GM21360 (cell line): ENCODE measurements at regions not wholly inside any gene's neighbourhood (a gene's known extent, or its start where the extent isn't known, plus 50 kb on each side); places are given as distances from the start of the nearest gene placed in this dataset.

ENCODE experiments used
- ATAC-seq: cut with Tn5 transposase; IDR thresholded peaks from one replicate; pipeline ENCODE4 v1.9.1; 2021; ENCODE audit warnings: mild to moderate bottlenecking, moderate library complexity; ENCODE audit not compliant: unreplicated experiment

GRCh38 chr3:6521369-6522113 is 339.4 kb upstream of the GRM7 start:
- no peak for ATAC-seq

GRCh38 chr3:6522191-6522590 is 338.7 kb upstream of the GRM7 start:
- ATAC-seq: no peak

- no peak for ATAC-seq
These were observed 337.9 kb upstream of the GRM7 start for GRCh38 chr3:6523043-6523442.

DNA sequence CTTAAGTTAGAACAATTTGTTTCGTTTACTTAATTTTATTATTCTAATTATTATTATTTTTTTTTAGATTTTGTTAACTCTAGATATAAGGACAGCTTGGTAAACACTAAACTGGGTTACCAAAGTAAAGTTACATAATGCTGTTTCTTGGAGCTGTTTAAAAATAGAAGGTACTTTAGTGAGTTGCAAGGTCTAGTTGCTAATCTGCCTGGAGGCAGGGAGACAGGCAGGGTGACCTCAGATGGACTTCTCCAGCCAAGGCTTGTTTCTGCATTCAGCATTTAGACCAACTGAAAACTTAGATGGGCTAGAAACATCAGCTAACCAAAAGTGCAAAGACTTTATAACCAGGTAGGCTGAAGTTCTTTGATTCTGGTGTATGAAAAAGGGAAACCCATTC is 336.4 kb upstream of the GRM7 start:
- ATAC-seq: no peak

DNA sequence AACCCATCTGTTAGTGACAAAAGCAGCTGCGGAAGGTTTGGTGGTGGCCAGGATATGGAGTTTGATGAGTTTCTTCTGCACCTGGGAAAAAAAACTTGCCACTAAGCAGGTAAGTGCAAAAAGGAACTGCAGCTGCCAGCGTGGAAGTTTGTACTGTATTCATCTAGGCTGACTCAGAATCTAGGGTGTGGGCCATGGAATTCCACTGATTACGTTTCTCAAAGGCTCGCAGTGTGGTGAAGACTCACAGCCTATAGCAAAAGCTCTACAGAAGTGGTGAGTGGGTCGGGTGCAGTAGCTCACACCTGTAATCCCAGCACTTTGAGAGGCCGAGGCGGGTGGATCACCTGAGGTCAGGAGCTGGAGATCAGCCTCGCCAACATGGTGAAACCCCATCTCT is 334.6 kb upstream of the GRM7 start:
- ATAC-seq: no peak

DNA sequence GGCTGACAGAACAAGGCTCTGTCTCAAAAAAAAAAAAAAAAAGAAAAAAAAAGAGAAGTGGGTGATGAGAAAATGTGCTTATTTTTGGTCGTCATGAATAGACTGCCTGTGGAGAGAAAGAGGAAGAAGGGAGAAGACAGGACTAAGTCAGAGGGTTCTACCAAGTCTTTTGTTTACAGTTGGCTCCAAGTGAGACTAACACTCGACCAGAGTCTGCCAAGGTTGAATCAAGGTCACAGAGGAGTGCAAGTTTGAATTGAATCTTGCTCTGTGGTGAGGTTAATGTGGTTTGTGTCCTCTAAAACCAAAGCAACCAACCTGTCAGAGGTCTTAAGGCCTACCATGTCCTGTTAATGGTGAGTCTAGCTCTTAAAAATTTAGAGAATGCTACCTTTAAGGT is 334.1 kb upstream of the GRM7 start:
- no peak for ATAC-seq

GRCh38 chr3:6528951-6529350 is 332.0 kb upstream of the GRM7 start:
- ATAC-seq: no peak

DNA sequence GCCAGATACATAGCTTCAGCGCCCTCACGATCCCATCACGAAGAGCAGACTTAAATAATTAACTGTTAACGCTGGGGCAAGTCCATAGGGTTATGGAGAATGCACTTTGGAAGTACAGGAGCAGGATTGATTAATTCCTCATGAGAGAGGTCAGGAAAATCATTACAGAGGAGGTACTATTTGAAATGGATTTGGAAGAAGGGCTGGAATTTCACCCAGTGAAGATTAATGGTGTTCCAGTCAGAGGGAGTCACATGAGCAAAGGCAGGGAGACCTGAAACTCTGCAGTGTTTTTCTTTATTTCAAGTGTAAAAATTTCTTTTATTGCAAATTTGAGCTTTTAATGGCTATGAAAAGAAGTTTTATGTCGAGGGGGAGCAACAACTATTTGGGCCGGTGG is 329.8 kb upstream of the GRM7 start:
- ATAC-seq: no peak

DNA sequence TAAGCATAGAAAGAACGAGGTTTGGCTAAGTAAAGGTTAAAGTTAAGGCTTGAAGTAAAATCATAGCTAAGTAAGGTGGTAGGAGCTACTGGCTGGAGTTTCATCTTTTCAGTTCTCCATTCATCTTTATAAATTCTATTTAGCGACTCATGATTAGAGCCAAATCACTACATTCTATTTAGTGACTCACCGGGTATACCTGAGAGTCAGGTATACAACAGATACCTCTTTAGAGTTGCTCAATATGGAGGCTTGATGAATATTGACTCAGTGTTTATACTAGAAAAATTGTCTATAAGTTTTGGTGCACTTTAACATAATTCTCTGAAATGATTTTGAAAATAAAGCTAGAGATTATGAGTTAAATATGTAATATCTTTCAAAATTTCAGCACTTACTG is 328.8 kb upstream of the GRM7 start:
- ATAC-seq: no peak

- ATAC-seq: no peak
These were observed 319.9 kb upstream of the GRM7 start for GRCh38 chr3:6540981-6541380.

DNA sequence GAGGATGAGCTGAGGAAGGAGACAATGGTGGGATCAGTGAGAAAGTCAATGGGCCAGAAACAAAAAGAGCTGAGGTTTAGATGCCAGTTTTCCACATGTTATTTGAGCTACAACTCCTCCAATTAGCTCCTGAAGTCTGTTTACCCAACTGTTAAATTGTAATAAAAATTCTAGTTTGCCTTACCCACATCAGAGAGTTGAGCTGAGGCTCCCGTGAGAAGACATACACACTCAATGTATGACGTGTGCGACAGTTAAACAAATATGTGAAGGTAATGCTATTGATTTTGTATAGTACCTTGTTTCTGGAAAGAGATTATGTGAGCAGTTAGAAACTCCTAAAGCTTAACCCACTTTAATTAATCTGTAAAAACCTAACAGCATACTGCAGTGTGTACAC is 318.1 kb upstream of the GRM7 start:
- ATAC-seq: no peak

DNA sequence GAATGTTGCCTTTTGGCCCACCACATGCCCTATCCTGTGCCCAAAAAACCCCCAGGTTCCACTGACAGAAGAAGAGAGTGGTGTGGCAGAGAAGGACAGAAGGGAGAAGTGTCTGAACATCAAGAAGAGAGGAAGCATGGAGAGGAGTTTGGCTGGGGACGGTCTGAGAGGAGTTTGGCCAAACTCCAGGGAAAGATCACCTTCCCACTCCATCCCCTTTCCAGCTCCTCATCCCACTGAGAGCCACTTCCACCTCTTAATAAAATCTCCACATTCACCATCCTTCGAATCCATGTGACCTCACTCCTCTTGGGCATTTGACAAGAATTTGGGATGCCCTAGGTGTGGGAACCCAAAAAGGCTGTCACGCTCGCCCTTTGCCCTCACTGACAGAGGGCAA is 311.6 kb upstream of the GRM7 start:
- ATAC-seq: no peak

DNA sequence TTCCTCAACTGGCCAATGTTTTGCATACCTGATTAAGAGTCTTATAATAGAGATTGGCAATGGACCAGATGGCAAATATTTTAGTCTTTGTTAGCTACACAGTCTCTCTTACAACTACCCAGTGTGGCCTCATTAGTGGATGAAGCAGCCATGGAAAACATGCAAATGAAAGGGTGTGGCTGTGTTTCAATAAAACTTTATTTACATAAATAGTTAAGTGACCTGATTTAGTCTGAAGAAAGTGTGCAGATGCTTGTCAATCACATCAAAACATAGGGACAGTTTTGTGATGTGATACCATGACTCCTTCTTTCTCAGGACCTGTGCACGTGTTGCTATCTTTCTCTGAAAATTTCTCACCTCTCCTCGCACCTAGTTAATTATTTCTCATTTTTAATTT is 309.8 kb upstream of the GRM7 start:
- ATAC-seq: no peak

- ATAC-seq: no peak
These were observed 300.7 kb upstream of the GRM7 start for GRCh38 chr3:6560259-6560658.

- ATAC-seq: no peak
These were observed 293.7 kb upstream of the GRM7 start for GRCh38 chr3:6567241-6567640.

GRCh38 chr3:6568999-6569493 is 291.9 kb upstream of the GRM7 start:
- no peak for ATAC-seq

GRCh38 chr3:6571448-6571847 is 289.5 kb upstream of the GRM7 start:
- no peak for ATAC-seq

DNA sequence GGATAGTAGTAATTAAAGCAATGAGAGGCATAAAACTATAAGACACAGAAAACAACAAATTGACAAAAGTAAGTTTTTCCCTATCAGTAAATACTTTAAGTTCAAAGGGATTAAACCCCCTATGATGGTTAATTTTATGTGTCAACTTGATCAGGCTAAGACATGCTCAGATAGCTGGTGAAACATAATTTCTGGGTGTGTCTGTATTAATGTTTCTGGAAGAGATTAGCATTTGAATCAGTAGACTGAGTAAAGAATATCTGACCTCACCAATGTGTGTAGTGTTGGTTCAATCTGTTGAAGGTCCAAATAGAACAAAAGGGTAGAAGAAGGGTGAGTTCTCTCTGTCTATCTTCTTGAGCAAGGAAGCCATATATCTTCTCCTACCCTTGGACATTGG is 283.3 kb upstream of the GRM7 start:
- no peak for ATAC-seq

- ATAC-seq: no peak
These were observed 282.4 kb upstream of the GRM7 start for GRCh38 chr3:6578526-6578925.

DNA sequence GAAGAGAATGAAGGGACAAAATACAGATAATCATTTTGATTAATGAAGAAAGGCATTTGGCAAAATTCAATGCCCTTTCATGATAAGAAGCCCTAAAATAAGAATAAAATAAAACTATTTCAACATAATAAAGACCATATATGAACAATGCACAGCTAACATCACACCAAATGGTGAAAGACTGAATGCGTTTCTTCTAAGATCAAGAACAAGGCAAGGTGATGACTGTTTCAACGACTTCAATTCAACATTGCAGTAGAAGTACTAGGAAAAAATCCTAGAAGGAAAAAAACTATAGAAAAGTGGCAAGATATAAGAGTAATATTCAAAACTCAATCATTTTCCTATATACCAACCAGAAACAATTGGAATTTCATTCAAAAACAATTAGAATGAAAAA is 280.1 kb upstream of the GRM7 start:
- ATAC-seq: no peak

DNA sequence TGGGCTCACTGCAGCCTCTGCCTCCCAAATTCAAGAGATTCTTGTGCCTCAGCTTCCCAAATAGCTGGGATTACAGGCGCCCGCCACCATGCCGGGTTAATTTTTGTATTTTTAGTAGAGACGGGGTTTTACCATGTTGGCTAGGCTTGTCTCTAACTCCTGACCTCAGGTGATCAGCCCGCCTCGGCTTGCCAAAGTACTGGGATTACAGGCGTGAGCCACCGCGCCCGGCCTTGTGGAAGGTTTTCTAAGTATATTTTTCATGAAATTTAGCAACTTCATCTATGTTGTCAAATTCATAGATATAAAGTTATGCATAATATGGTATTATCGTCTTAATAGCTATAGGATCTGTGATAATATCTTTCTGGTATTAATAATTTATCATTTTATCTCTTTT is 275.6 kb upstream of the GRM7 start:
- ATAC-seq: no peak

- ATAC-seq: no peak
These were observed 260.7 kb upstream of the GRM7 start for GRCh38 chr3:6600237-6600636.

DNA sequence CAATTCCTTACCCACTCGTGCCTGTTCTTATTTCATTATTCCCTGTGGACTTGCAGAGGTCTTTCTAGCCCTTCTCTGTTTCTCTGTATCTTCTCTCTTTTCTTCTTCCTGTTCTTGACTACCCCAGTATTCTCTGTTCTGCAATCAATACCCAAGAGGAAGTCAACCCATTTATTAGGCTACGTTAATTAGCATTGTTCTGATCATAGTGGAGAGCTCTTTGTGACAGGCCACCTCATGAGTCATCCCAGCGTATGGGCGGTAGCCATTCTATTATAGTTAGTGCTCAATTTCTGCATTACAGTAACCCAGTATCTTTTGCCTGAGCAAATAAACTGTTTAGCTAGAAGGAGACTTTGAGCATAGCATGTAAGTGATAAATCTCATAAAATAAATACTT is 259.5 kb upstream of the GRM7 start:
- ATAC-seq: no peak
